HG03354 (cell line): ENCODE measurements at regions not wholly inside any gene's neighbourhood (a gene's known extent, or its start where the extent isn't known, plus 50 kb on each side); places are given as distances from the start of the nearest gene placed in this dataset.
"Not testable (repeated sequence)": the region's sequence is repeated elsewhere in the genome, so short reads cannot be mapped to it uniquely, and the experiment has no call there.

Experiments
- ATAC-seq: cut with Tn5 transposase; IDR thresholded peaks from one replicate; pipeline ENCODE4 v1.9.1; 2021; ENCODE audit warnings: mild to moderate bottlenecking; ENCODE audit not compliant: unreplicated experiment, poor library complexity, severe bottlenecking

GRCh38 chr16:66251476-66252160 is 114.9 kb upstream of the CDH5 start:
- ATAC-seq, result no peak

- no peak for ATAC-seq
These were observed 115.6 kb upstream of the CDH5 start for GRCh38 chr16:66250686-66251431.

GRCh38 chr16:66247516-66248481 is 118.7 kb upstream of the CDH5 start:
- ATAC-seq, result no peak

- no peak for ATAC-seq
These were observed 120.6 kb upstream of the CDH5 start for GRCh38 chr16:66245868-66246267.

GRCh38 chr16:66245072-66245471 is 121.4 kb upstream of the CDH5 start:
- no peak for ATAC-seq

GRCh38 chr16:66242672-66243071 is 123.8 kb upstream of the CDH5 start:
- no peak for ATAC-seq

GRCh38 chr16:66242206-66242605 is 124.3 kb upstream of the CDH5 start:
- ATAC-seq, result not testable (repeated sequence)

GRCh38 chr16:66240631-66241395 is 125.7 kb upstream of the CDH5 start:
- no peak for ATAC-seq

- no peak for ATAC-seq
These were observed 126.4 kb upstream of the CDH5 start for GRCh38 chr16:66240088-66240487.

- no peak for ATAC-seq
These were observed 127.8 kb upstream of the CDH5 start for GRCh38 chr16:66238696-66239095.

GRCh38 chr16:66236301-66236700 is 130.2 kb upstream of the CDH5 start:
- ATAC-seq, result no peak

GRCh38 chr16:66231452-66232160 is 134.9 kb upstream of the CDH5 start:
- ATAC-seq, result no peak

- no peak for ATAC-seq
These were observed 136.8 kb upstream of the CDH5 start for GRCh38 chr16:66229651-66230050.

GRCh38 chr16:66228792-66229191 is 137.7 kb upstream of the CDH5 start:
- ATAC-seq, result no peak

GRCh38 chr16:66227766-66228530 is 138.5 kb upstream of the CDH5 start:
- ATAC-seq, result no peak

- no peak for ATAC-seq
These were observed 139.7 kb upstream of the CDH5 start for GRCh38 chr16:66226762-66227161.

- ATAC-seq, result no peak
These were observed 140.8 kb upstream of the CDH5 start for GRCh38 chr16:66225696-66226095.

- no peak for ATAC-seq
These were observed 141.9 kb upstream of the CDH5 start for GRCh38 chr16:66224626-66225025.
